ENCODE measurements at regions not wholly inside any gene's neighbourhood (a gene's known extent, or its start where the extent isn't known, plus 50 kb on each side); places are given as distances from the start of the nearest gene placed in this dataset.

GRCh38 chr4:124867536-124867935 lies 155.0 kb upstream of the ANKRD50 start:
- H3K4me3 ChIP-seq (replicated peaks in 1 of 2; ENCODE audit: low read depth in 2 of 2, low read length in 2 of 2): no peak overlapping the region
- peak in 1 of 2 donors; percentile 69 for DNase-seq (ENCODE audit: low read depth in 2 of 2)
- TF ChIP-seq CTCF (IDR thresholded peaks at IDR 0.05; ENCODE audit: low read depth, low read length): no peak

- no peak overlapping the region for H3K4me3 ChIP-seq (replicated peaks in 1 of 2; ENCODE audit: low read depth in 2 of 2, low read length in 2 of 2)
- no peak for TF ChIP-seq CTCF (IDR thresholded peaks at IDR 0.05; ENCODE audit: low read depth, low read length)
- DNase-seq (ENCODE audit: low read depth in 2 of 2): peak; percentile 5 to 41
These were observed 153.8 kb upstream of the ANKRD50 start for GRCh38 chr4:124866301-124866700.

- no peak overlapping the region for H3K4me3 ChIP-seq (replicated peaks in 1 of 2; ENCODE audit: low read depth in 2 of 2, low read length in 2 of 2)
These were observed 150.6 kb upstream of the ANKRD50 start for GRCh38 chr4:124863040-124863545.

GRCh38 chr4:124862261-124862660 lies 149.7 kb upstream of the ANKRD50 start:
- no peak for TF ChIP-seq CTCF (IDR thresholded peaks at IDR 0.05; ENCODE audit: low read depth, low read length)
- no peak overlapping the region for H3K4me3 ChIP-seq (replicated peaks in 1 of 2; ENCODE audit: low read depth in 2 of 2, low read length in 2 of 2)
- peak; percentile 36 to 63 for DNase-seq (ENCODE audit: low read depth in 2 of 2)

More at GRCh38 chr4:124863040-124863545, 150.6 kb upstream of the ANKRD50 start:
- DNase-seq (ENCODE audit: low read depth in 2 of 2): peak; percentile 14 to 20
- no peak for TF ChIP-seq CTCF (IDR thresholded peaks at IDR 0.05; ENCODE audit: low read depth, low read length)

- H3K4me3 ChIP-seq (replicated peaks in 1 of 2; ENCODE audit: low read depth in 2 of 2, low read length in 2 of 2): no peak overlapping the region
- no peak for TF ChIP-seq CTCF (IDR thresholded peaks at IDR 0.05; ENCODE audit: low read depth, low read length)
- peak in 1 of 2 donors; percentile 36 for DNase-seq (ENCODE audit: low read depth in 2 of 2)
These were observed 149.2 kb upstream of the ANKRD50 start for GRCh38 chr4:124861761-124862160.

GRCh38 chr4:124854968-124855367 lies 142.4 kb upstream of the ANKRD50 start:
- TF ChIP-seq CTCF (IDR thresholded peaks at IDR 0.05; ENCODE audit: low read depth, low read length): no peak
- no peak overlapping the region for H3K4me3 ChIP-seq (replicated peaks in 1 of 2; ENCODE audit: low read depth in 2 of 2, low read length in 2 of 2)
- DNase-seq (ENCODE audit: low read depth in 2 of 2): peak in 1 of 2 donors; percentile 41

- DNase-seq (ENCODE audit: low read depth in 2 of 2): no peak
- TF ChIP-seq CTCF (IDR thresholded peaks at IDR 0.05; ENCODE audit: low read depth, low read length): no peak
- no peak overlapping the region for H3K4me3 ChIP-seq (replicated peaks in 1 of 2; ENCODE audit: low read depth in 2 of 2, low read length in 2 of 2)
These were observed 139.2 kb upstream of the ANKRD50 start for GRCh38 chr4:124851741-124852140.
